HEK293T (cell line): ENCODE measurements at regions not wholly inside any gene's neighbourhood (a gene's known extent, or its start where the extent isn't known, plus 50 kb on each side); places are given as distances from the start of the nearest gene placed in this dataset.

Source experiments
- BHLHE40 ChIP-seq: fragments of 450-650 bp; IDR thresholded peaks from 2 replicates; pipeline ENCODE4 v1.6.1; 2016; ENCODE audit warnings: mild to moderate bottlenecking, moderate library complexity, borderline replicate concordance
- ELF4 ChIP-seq: fragments of 450-650 bp; IDR thresholded peaks from 2 replicates; pipeline ENCODE4 v1.6.1; 2017; ENCODE audit warnings: antibody characterized with exemption
- FOXK2 ChIP-seq: fragments of 450-650 bp; IDR thresholded peaks from 2 replicates; pipeline ENCODE4 v1.6.1; 2016; ENCODE audit warnings: mild to moderate bottlenecking
- FOXM1 ChIP-seq: fragments of 450-650 bp; IDR thresholded peaks from 2 replicates; pipeline ENCODE4 v1.6.1; 2017; ENCODE audit warnings: mild to moderate bottlenecking, borderline replicate concordance
- SP1 ChIP-seq: fragments of 450-650 bp; IDR thresholded peaks from 2 replicates; pipeline ENCODE4 v1.6.1; 2017
- SUZ12 ChIP-seq: fragments of 450-650 bp; IDR thresholded peaks from 2 replicates; pipeline ENCODE4 v1.6.1; 2016; ENCODE audit warnings: mild to moderate bottlenecking
- TF ChIP-seq, protein P1 (sequence below): fragments of 450-650 bp; IDR thresholded peaks from 2 replicates; pipeline ENCODE4 v1.6.1; 2016

DNA sequence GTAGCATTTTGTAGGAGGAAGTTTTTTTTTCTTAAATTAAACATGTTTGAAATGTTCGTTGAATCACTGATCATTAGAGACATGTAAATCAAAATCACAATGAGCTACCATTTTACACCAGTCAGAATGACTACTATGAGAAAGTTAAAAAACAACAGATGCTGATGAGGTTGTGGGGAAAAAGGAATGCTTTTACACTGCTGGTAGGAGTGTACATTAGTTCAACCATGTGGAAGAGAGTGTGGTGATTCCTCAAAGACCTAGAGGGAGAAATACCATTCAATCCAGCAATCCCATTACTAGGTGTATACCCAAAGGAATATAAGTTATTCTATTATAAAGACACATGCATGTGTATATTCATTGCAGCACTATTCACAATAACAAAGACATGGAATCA lies 122.0 kb upstream of the ARGLU1 start:
- TF ChIP-seq FOXM1, result no peak
- no peak for TF ChIP-seq BHLHE40
- TF ChIP-seq ELF4, result no peak
- TF ChIP-seq, protein P1, sequence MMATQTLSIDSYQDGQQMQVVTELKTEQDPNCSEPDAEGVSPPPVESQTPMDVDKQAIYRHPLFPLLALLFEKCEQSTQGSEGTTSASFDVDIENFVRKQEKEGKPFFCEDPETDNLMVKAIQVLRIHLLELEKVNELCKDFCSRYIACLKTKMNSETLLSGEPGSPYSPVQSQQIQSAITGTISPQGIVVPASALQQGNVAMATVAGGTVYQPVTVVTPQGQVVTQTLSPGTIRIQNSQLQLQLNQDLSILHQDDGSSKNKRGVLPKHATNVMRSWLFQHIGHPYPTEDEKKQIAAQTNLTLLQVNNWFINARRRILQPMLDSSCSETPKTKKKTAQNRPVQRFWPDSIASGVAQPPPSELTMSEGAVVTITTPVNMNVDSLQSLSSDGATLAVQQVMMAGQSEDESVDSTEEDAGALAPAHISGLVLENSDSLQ, result no peak
- no peak for TF ChIP-seq SUZ12
- no peak for TF ChIP-seq SP1
- TF ChIP-seq FOXK2, result no peak
